H1 (cell line): ENCODE measurements at regions not wholly inside any gene's neighbourhood (a gene's known extent, or its start where the extent isn't known, plus 50 kb on each side); places are given as distances from the start of the nearest gene placed in this dataset.

Experiments
- CHD2 ChIP-seq: IDR thresholded peaks from 2 replicates; pipeline ENCODE4 v1.6.1; 2012; ENCODE audit warnings: low read length, improper control_type of control experiment
- CREB1 ChIP-seq: IDR thresholded peaks from 2 replicates; pipeline ENCODE4 v1.6.1; 2012; ENCODE audit warnings: inconsistent platforms
- EZH2 ChIP-seq: fragments of 200-600 bp; sonication (generic); IDR thresholded peaks from 2 replicates; pipeline ENCODE4 v1.7.1; 2012; ENCODE audit warnings: low read depth, mild to moderate bottlenecking, moderate library complexity, low read length, inconsistent platforms; ENCODE audit not compliant: severe bottlenecking
- POLR2A ChIP-seq, 2 experiments: IDR thresholded peaks; 1 replicate in 1 of 2; 2 replicates in 1 of 2; pipeline ENCODE4 v1.6.1; 2011; ENCODE audit warnings: low read depth in 2 of 2, low read length in 2 of 2, mild to moderate bottlenecking in 2 of 2; ENCODE audit errors: control extremely low read depth in 1 of 2
- RAD21 ChIP-seq, 2 experiments: IDR thresholded peaks in 1 of 2; conservative IDR thresholded peaks in 1 of 2; 2 replicates each; pipeline ENCODE4 v1.6.1; 2011; ENCODE audit warnings: low read depth in 2 of 2, low read length in 2 of 2, improper control_type of control experiment in 1 of 2, inconsistent platforms in 1 of 2, mild to moderate bottlenecking in 1 of 2, moderate library complexity in 1 of 2
- RNF2 ChIP-seq: fragments of 200-900, 300-1000 bp; sonication (generic); IDR thresholded peaks from 2 replicates; pipeline ENCODE4 v1.7.1; 2016; ENCODE audit warnings: borderline replicate concordance, low read depth, mild to moderate bottlenecking, antibody characterized with exemption, low read length; ENCODE audit not compliant: poor library complexity, severe bottlenecking; ENCODE audit errors: missing control alignments
- TAF7 ChIP-seq: optimal IDR thresholded peaks from 2 replicates; pipeline ENCODE3; 2011; ENCODE audit warnings: low read depth, mild to moderate bottlenecking, inconsistent platforms, low read length, moderate library complexity, borderline replicate concordance
- YY1 ChIP-seq: IDR thresholded peaks from 2 replicates; pipeline ENCODE4 v1.6.1; 2011; ENCODE audit warnings: low read depth, mild to moderate bottlenecking, low read length
- TF ChIP-seq, protein P1 (sequence below): IDR thresholded peaks from 2 replicates; pipeline ENCODE4 v1.6.1; 2012; ENCODE audit warnings: inconsistent platforms
- TF ChIP-seq, protein P2 (sequence below), 3 experiments: IDR thresholded peaks; 1 replicate in 2 of 3; 2 replicates in 1 of 3; pipeline versions ENCODE4 v1.5.1 to v1.6.1; 2011; ENCODE audit warnings: low read length in 3 of 3, mild to moderate bottlenecking in 3 of 3, inconsistent platforms in 2 of 3, low read depth in 1 of 3, moderate library complexity in 1 of 3; ENCODE audit not compliant: insufficient read depth in 1 of 3; ENCODE audit errors: control extremely low read depth in 1 of 3

DNA sequence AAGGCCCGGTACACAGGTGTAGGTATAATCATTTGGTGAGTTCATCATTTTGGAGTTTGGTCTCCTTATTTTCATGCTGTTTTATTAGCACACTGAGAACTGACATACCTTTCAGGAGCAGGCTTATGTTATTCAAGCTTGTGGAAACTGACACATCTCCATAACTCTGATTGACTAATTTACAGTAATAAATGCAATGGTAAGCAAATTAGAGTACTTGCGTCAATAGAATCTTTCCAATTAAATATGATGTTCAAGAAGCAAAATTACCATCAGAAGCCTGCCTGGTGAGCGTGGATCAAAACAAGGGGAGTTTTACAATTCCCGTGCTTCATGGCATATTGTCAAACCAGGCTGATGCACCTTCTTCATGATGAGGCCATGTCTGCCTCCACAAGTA, 210.7 kb upstream of the GPRIN3 start:
- TF ChIP-seq RNF2 (no peak), CHD2 (no peak), YY1 (no peak), CREB1 (no peak), POLR2A (IDR thresholded peaks at IDR 0.05; ENCODE audit: control extremely low read depth in 1 of 2, low read depth in 2 of 2, low read length in 2 of 2) (no peak), EZH2 (no peak), TAF7 (no peak), RAD21 (IDR thresholded peaks at IDR 0.05 in 1 of 2, conservative IDR thresholded peaks at IDR 0.05 in 1 of 2; ENCODE audit: low read depth in 2 of 2, low read length in 2 of 2) (no peak)
- TF ChIP-seq, protein P1, sequence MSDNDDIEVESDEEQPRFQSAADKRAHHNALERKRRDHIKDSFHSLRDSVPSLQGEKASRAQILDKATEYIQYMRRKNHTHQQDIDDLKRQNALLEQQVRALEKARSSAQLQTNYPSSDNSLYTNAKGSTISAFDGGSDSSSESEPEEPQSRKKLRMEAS, result no peak
- TF ChIP-seq, protein P2, sequence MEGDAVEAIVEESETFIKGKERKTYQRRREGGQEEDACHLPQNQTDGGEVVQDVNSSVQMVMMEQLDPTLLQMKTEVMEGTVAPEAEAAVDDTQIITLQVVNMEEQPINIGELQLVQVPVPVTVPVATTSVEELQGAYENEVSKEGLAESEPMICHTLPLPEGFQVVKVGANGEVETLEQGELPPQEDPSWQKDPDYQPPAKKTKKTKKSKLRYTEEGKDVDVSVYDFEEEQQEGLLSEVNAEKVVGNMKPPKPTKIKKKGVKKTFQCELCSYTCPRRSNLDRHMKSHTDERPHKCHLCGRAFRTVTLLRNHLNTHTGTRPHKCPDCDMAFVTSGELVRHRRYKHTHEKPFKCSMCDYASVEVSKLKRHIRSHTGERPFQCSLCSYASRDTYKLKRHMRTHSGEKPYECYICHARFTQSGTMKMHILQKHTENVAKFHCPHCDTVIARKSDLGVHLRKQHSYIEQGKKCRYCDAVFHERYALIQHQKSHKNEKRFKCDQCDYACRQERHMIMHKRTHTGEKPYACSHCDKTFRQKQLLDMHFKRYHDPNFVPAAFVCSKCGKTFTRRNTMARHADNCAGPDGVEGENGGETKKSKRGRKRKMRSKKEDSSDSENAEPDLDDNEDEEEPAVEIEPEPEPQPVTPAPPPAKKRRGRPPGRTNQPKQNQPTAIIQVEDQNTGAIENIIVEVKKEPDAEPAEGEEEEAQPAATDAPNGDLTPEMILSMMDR (IDR thresholded peaks at IDR 0.05; ENCODE audit: control extremely low read depth in 1 of 3, insufficient read depth in 1 of 3, low read depth in 1 of 3, low read length in 3 of 3), result no peak
